Uterus (tissue), 2 donors: ENCODE measurements at regions not wholly inside any gene's neighbourhood (a gene's known extent, or its start where the extent isn't known, plus 50 kb on each side); places are given as distances from the start of the nearest gene placed in this dataset.

Experiments used
- POLR2A ChIP-seq, 2 donors: fragments of 450-650 bp; IDR thresholded peaks; one replicate each; pipeline ENCODE4 v1.6.1; 2016; ENCODE audit warnings: antibody characterized with exemption in 2 of 2, mild to moderate bottlenecking in 1 of 2, moderate library complexity in 1 of 2
- TF ChIP-seq, protein P1 (sequence below), 4 experiments: fragments of 200-600 bp in 2 of 4; fragments of 450-650 bp in 2 of 4; sonication (generic) in 2 of 4; IDR thresholded peaks; one replicate each; pipeline ENCODE4 v1.5.1; 2016 to 2019; ENCODE audit warnings: antibody characterized with exemption in 4 of 4, mild to moderate bottlenecking in 2 of 4, moderate library complexity in 1 of 4

DNA sequence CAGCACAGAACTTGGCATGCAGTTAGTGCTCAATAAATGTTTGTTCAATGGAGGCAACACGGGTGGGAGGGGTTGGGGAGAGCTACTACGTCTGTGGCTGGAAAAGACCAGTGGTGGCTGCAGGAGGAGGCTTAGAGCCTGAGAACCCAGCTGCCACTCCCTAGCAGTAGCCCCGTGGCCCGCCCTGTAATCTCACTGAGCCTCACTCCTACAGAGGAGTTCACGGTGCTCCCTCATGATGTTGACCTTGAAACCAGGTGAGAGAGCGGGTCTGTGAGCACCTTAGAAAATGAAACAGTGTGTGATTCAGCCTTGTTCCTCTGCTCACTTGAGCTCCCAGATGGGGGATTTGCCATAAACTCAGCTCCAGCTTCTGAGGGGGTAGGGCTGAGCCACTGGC, 299.6 kb downstream of the NPHP4 start:
- TF ChIP-seq, protein P1, sequence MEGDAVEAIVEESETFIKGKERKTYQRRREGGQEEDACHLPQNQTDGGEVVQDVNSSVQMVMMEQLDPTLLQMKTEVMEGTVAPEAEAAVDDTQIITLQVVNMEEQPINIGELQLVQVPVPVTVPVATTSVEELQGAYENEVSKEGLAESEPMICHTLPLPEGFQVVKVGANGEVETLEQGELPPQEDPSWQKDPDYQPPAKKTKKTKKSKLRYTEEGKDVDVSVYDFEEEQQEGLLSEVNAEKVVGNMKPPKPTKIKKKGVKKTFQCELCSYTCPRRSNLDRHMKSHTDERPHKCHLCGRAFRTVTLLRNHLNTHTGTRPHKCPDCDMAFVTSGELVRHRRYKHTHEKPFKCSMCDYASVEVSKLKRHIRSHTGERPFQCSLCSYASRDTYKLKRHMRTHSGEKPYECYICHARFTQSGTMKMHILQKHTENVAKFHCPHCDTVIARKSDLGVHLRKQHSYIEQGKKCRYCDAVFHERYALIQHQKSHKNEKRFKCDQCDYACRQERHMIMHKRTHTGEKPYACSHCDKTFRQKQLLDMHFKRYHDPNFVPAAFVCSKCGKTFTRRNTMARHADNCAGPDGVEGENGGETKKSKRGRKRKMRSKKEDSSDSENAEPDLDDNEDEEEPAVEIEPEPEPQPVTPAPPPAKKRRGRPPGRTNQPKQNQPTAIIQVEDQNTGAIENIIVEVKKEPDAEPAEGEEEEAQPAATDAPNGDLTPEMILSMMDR (IDR thresholded peaks at IDR 0.05), result no peak
- no peak for TF ChIP-seq POLR2A (IDR thresholded peaks at IDR 0.05)
